ENCODE measurements at regions not wholly inside any gene's neighbourhood (a gene's known extent, or its start where the extent isn't known, plus 50 kb on each side); places are given as distances from the start of the nearest gene placed in this dataset.

DNA sequence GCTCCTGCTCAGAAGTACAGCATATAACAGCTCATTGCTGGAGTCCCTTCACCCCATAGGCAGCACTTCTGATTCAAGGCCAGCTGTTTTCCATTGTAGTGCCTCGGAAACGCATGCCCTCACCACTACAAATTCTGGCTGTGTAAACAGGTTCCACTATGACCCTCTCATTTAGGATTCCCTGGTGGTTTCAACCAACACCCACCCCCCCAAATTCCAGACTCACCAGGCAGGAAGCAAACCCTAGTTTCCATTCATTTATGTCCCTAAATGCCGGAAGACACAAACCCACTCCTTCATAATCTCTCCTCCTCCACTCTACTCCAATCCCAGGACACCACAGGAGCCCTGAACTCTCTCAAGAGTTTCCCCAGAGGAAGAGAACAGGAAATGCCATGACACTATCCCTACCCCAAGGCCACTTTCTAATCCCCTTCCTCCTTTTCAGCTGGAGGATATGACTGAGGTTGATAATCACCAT lies 75.9 kb upstream of the TMPO start:
- Histone ChIP-seq H3K27me3 (ENCODE audit: control insufficient read depth, insufficient read depth, low read length) (no peaks in the 10 kb centered on the region), H3K4me3 (ENCODE audit: low read depth, low read length) (no peak overlapping the region), H3K36me3 (ENCODE audit: control insufficient read depth, insufficient read depth, low read length) (no peaks in the 10 kb centered on the region)
- TF ChIP-seq, protein P1, sequence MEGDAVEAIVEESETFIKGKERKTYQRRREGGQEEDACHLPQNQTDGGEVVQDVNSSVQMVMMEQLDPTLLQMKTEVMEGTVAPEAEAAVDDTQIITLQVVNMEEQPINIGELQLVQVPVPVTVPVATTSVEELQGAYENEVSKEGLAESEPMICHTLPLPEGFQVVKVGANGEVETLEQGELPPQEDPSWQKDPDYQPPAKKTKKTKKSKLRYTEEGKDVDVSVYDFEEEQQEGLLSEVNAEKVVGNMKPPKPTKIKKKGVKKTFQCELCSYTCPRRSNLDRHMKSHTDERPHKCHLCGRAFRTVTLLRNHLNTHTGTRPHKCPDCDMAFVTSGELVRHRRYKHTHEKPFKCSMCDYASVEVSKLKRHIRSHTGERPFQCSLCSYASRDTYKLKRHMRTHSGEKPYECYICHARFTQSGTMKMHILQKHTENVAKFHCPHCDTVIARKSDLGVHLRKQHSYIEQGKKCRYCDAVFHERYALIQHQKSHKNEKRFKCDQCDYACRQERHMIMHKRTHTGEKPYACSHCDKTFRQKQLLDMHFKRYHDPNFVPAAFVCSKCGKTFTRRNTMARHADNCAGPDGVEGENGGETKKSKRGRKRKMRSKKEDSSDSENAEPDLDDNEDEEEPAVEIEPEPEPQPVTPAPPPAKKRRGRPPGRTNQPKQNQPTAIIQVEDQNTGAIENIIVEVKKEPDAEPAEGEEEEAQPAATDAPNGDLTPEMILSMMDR (IDR thresholded peaks at IDR 0.05; ENCODE audit: insufficient read depth, low read length, poor library complexity, severe bottlenecking): no peak
- DNase-seq (ENCODE audit: low read depth): no peak

DNA sequence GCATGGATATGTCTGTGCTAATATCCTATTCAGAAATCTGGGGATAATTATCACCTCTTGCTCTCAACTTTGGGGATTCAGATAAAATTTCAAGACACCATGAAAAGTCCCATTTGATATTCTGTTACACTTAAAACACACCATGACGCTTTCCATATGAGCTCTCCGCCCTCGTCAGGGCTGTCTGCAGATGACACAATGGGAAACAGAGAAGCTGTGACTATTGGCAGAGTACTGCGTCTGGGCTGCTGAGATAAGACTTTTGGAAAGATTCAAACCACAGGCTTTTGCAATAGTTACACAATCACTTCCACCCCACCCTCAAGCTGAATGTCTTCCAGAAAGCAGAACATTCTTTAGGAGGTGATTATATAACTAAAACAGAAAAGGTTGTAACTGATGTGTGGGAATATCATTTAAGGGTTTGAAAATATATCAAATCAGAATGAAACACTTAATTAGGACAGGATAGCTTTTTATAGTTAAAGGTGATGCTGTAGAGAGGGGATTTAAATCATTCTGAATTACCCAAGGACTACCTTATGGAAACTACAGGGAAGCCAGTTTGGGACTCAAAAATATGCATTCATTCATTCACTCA lies 75.3 kb upstream of the TMPO start:
- TF ChIP-seq, protein P1 (IDR thresholded peaks at IDR 0.05; ENCODE audit: insufficient read depth, low read length, poor library complexity, severe bottlenecking): no peak
- Histone ChIP-seq H3K27me3 (ENCODE audit: control insufficient read depth, insufficient read depth, low read length) (no peaks in the 10 kb centered on the region), H3K4me3 (ENCODE audit: low read depth, low read length) (no peak overlapping the region), H3K36me3 (ENCODE audit: control insufficient read depth, insufficient read depth, low read length) (no peaks in the 10 kb centered on the region)
- no peak for DNase-seq (ENCODE audit: low read depth)

DNA sequence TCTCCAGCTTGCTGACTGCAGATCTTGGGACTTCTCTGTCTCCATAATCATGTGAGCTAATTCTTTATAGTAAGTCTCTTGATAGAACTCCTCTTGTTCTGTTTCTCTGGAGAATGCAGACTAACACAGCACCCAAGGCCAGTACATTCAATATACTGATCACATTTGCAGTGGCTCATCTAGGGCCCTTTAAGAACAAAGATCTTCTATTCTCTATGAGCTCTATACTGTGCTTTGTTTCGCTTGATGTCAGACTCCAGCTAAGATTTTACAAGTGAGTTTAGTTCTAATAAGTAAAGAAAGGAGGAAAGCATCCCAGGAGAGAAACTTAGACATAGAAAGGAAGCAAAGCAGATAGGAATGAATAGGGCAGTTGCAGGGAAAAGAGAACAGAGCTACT lies 69.3 kb upstream of the TMPO start:
- DNase-seq (ENCODE audit: low read depth): no peak
- TF ChIP-seq, protein P1 (IDR thresholded peaks at IDR 0.05; ENCODE audit: insufficient read depth, low read length, poor library complexity, severe bottlenecking): no peak
- no peak overlapping the region for H3K4me3 ChIP-seq (ENCODE audit: low read depth, low read length)
- H3K36me3 ChIP-seq (ENCODE audit: control insufficient read depth, insufficient read depth, low read length): no peaks in the 10 kb centered on the region
- H3K27me3 ChIP-seq (ENCODE audit: control insufficient read depth, insufficient read depth, low read length): no peaks in the 10 kb centered on the region

DNA sequence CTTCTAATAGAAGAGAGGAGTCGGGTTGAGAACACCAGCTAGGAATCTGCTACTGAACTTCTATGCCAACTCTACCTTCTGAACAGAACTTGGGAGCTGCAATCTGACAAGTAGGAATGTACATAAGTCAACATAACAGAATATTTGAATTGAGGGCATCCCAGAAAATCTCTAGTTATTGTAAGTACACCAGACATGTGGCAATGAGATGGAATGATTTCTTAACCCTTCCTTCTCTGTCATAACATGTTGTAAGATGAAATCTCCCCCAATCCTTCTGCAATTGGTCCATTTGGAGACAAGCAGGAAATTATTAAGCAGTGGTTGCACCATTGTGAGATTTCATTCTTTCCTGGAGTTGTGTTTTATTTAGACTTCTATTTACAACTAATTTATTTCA lies 68.7 kb upstream of the TMPO start:
- TF ChIP-seq, protein P1 (IDR thresholded peaks at IDR 0.05; ENCODE audit: insufficient read depth, low read length, poor library complexity, severe bottlenecking): no peak
- Histone ChIP-seq H3K4me3 (ENCODE audit: low read depth, low read length) (no peak overlapping the region), H3K36me3 (ENCODE audit: control insufficient read depth, insufficient read depth, low read length) (no peaks in the 10 kb centered on the region), H3K27me3 (ENCODE audit: control insufficient read depth, insufficient read depth, low read length) (no peaks in the 10 kb centered on the region)
- no peak for DNase-seq (ENCODE audit: low read depth)

DNA sequence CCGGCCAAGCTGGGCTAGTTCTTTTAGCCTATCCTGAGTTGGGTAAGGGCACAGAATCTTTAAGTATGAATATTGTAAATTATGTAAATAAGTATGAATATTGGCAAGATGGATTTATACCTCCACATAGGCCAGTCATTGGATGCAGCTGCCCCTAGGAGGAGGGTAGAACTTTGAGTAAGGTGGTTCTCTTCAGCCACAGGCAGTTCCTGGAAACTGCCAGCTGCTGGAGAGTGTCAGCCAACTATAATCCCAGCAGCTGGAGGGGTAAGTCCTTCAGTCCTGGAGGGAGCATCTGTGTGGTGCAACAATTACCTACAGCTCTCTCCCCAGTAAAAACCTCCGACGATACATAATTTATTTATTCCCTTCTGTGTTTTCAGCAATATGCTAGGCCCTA lies 65.8 kb upstream of the TMPO start:
- Histone ChIP-seq H3K27me3 (ENCODE audit: control insufficient read depth, insufficient read depth, low read length) (no peaks in the 10 kb centered on the region), H3K36me3 (ENCODE audit: control insufficient read depth, insufficient read depth, low read length) (no peaks in the 10 kb centered on the region), H3K4me3 (ENCODE audit: low read depth, low read length) (no peak overlapping the region)
- TF ChIP-seq, protein P1 (IDR thresholded peaks at IDR 0.05; ENCODE audit: insufficient read depth, low read length, poor library complexity, severe bottlenecking): no peak
- DNase-seq (ENCODE audit: low read depth): no peak

DNA sequence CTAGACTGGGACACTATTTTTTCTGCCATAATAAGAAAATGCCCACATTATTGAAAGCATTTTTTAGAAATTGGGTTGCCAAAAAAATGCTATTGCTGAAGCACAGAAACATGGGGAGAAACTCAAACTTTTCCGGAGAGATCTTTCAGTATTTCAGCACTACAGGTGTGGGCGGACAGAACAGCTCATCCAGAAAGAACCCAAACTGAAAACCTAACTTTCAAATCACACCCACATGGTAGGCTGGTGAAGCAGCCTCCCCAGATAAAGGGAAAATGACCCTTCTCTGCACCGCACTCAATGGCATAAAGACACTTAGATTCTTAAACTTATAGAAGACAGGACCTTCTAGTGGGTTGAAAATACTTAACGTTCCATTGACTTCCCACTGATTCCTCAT lies 62.3 kb upstream of the TMPO start:
- H3K36me3 ChIP-seq (ENCODE audit: control insufficient read depth, insufficient read depth, low read length): no peaks in the 10 kb centered on the region
- DNase-seq (ENCODE audit: low read depth): no peak
- H3K4me3 ChIP-seq (ENCODE audit: low read depth, low read length): no peak overlapping the region
- H3K27me3 ChIP-seq (ENCODE audit: control insufficient read depth, insufficient read depth, low read length): no peaks in the 10 kb centered on the region
- TF ChIP-seq, protein P1 (IDR thresholded peaks at IDR 0.05; ENCODE audit: insufficient read depth, low read length, poor library complexity, severe bottlenecking): no peak

Measured in kidney epithelial cell (primary cell).